Activated CD8-positive, alpha-beta memory T cell treated with anti-CD3 and anti-CD28 coated beads, Interleukin-2, amount 10 ng/mL, durations not matched to agents 7 days and 5 days (primary cell): ENCODE measurements at regions not wholly inside any gene's neighbourhood (a gene's known extent, or its start where the extent isn't known, plus 50 kb on each side); places are given as distances from the start of the nearest gene placed in this dataset.

ENCODE experiments used
- ATAC-seq: fragments of 150-1000 bp; cut with Tn5 transposase; one replicate; pipeline ENCODE4 v1.10.0; 2021; ENCODE audit warnings: moderate library complexity
- CTCF ChIA-PET: fragments of 350-600 bp; sonication (Branson Sonifier 250); formaldehyde crosslinking; loops from one replicate; lab custom pipeline; 2021; ENCODE audit warnings: antibody characterized with exemption; lab: Charles Lee
- DNase-seq: peaks from one replicate; pipeline ENCODE4 v3.0.0-alpha.2; 2020
- H3K27ac Mint-ChIP-seq: one replicate; pipeline ENCODE4 v1.8.0; 2021; ENCODE audit warnings: mild to moderate bottlenecking, mixed read lengths
- H3K27me3 Mint-ChIP-seq: one replicate; pipeline ENCODE4 v1.8.0; 2021; ENCODE audit warnings: mixed read lengths
- H3K36me3 Mint-ChIP-seq: one replicate; pipeline ENCODE4 v1.8.0; 2021; ENCODE audit warnings: mild to moderate bottlenecking, mixed read lengths
- H3K4me1 Mint-ChIP-seq: one replicate; pipeline ENCODE4 v1.8.0; 2021; ENCODE audit warnings: mixed read lengths
- H3K4me3 Mint-ChIP-seq: one replicate; pipeline ENCODE4 v1.8.0; 2021; ENCODE audit warnings: mild to moderate bottlenecking, moderate library complexity, mixed read lengths
- H3K9me3 Mint-ChIP-seq: one replicate; pipeline ENCODE4 v1.8.0; 2022; ENCODE audit warnings: low read depth, mixed read lengths

GRCh38 chr4:98747393-98748091 lies 89.1 kb upstream of the TSPAN5 start:
- no peaks in the 10 kb centered on the region for H3K9me3 Mint-ChIP-seq
- H3K36me3 Mint-ChIP-seq = no peaks in the 10 kb centered on the region
- no peak overlapping the region for H3K4me3 Mint-ChIP-seq
- no peaks in the 10 kb centered on the region for H3K4me1 Mint-ChIP-seq
- DNase-seq = no peak
- CTCF ChIA-PET = interaction anchor here (0.7 kb wide), 1 partner anchor 280 kb away, joined by 3 read pairs; no protein-coding TSS in a partner anchor
- H3K27ac Mint-ChIP-seq = no peak overlapping the region
- H3K27me3 Mint-ChIP-seq = no peaks in the 10 kb centered on the region
- ATAC-seq = no peak

GRCh38 chr4:98746936-98747335 lies 88.5 kb upstream of the TSPAN5 start:
- Mint-ChIP-seq H3K4me1 (no peaks in the 10 kb centered on the region), H3K27me3 (no peaks in the 10 kb centered on the region), H3K36me3 (no peaks in the 10 kb centered on the region), H3K4me3 (no peak overlapping the region), H3K27ac (no peak overlapping the region), H3K9me3 (no peaks in the 10 kb centered on the region)
- no peak for ATAC-seq
- no peak for DNase-seq
- CTCF ChIA-PET = no interaction called here

GRCh38 chr4:98746530-98746929 lies 88.1 kb upstream of the TSPAN5 start:
- Mint-ChIP-seq H3K36me3 (no peaks in the 10 kb centered on the region), H3K27ac (no peak overlapping the region), H3K4me1 (no peaks in the 10 kb centered on the region), H3K9me3 (no peaks in the 10 kb centered on the region), H3K27me3 (no peaks in the 10 kb centered on the region), H3K4me3 (no peak overlapping the region)
- DNase-seq (no peak), ATAC-seq (no peak)
- CTCF ChIA-PET = no interaction called here

GRCh38 chr4:98745366-98745765 lies 87.0 kb upstream of the TSPAN5 start:
- Mint-ChIP-seq H3K9me3 (no peaks in the 10 kb centered on the region), H3K27me3 (no peaks in the 10 kb centered on the region), H3K36me3 (no peaks in the 10 kb centered on the region), H3K4me1 (no peaks in the 10 kb centered on the region), H3K4me3 (no peak overlapping the region), H3K27ac (no peak overlapping the region)
- DNase-seq = no peak
- CTCF ChIA-PET = interaction anchor here (0.9 kb wide), 1 partner anchor 278 kb away, joined by 3 read pairs; no protein-coding TSS in a partner anchor
- ATAC-seq = no peak

GRCh38 chr4:98744372-98745150 lies 86.2 kb upstream of the TSPAN5 start:
- DNase-seq (no peak), ATAC-seq (no peak)
- no peaks in the 10 kb centered on the region for H3K27me3 Mint-ChIP-seq
- CTCF ChIA-PET = no interaction called here
- no peaks in the 10 kb centered on the region for H3K4me1 Mint-ChIP-seq
- no peaks in the 10 kb centered on the region for H3K9me3 Mint-ChIP-seq
- no peak overlapping the region for H3K4me3 Mint-ChIP-seq
- no peaks in the 10 kb centered on the region for H3K36me3 Mint-ChIP-seq
- H3K27ac Mint-ChIP-seq = no peak overlapping the region

- CTCF ChIA-PET = no interaction called here
- no peak for DNase-seq
Observed at GRCh38 chr4:98741952-98742351, 83.5 kb upstream of the TSPAN5 start.

GRCh38 chr4:98739751-98740150 lies 81.3 kb upstream of the TSPAN5 start:
- no peak overlapping the region for H3K27ac Mint-ChIP-seq
- H3K36me3 Mint-ChIP-seq = peaks cover 4% of the 10 kb centered on the region
- DNase-seq (no peak), ATAC-seq (no peak)
- no peaks in the 10 kb centered on the region for H3K27me3 Mint-ChIP-seq
- H3K4me3 Mint-ChIP-seq = no peak overlapping the region
- CTCF ChIA-PET = interaction anchor here (0.9 to 1.3 kb wide), 3 partner anchors 10 to 71 kb away, joined by 3 to 4 read pairs (median 4); no protein-coding TSS in a partner anchor
- H3K4me1 Mint-ChIP-seq = no peaks in the 10 kb centered on the region
- H3K9me3 Mint-ChIP-seq = peaks cover 6% of the 10 kb centered on the region

More at GRCh38 chr4:98741952-98742351, 83.5 kb upstream of the TSPAN5 start:
- no peak overlapping the region for H3K4me3 Mint-ChIP-seq
- H3K4me1 Mint-ChIP-seq = no peaks in the 10 kb centered on the region
- H3K27me3 Mint-ChIP-seq = no peaks in the 10 kb centered on the region
- peaks cover 4% of the 10 kb centered on the region for H3K36me3 Mint-ChIP-seq
- ATAC-seq = no peak
- peaks cover 6% of the 10 kb centered on the region for H3K9me3 Mint-ChIP-seq
- H3K27ac Mint-ChIP-seq = no peak overlapping the region

- H3K27ac Mint-ChIP-seq = no peak overlapping the region
- no peak overlapping the region for H3K4me3 Mint-ChIP-seq
- H3K36me3 Mint-ChIP-seq = peaks cover 4% of the 10 kb centered on the region
- DNase-seq = no peak
- H3K27me3 Mint-ChIP-seq = no peaks in the 10 kb centered on the region
- H3K4me1 Mint-ChIP-seq = peaks cover under 1% of the 10 kb centered on the region
- CTCF ChIA-PET = no interaction called here
- peaks cover 4% of the 10 kb centered on the region for H3K9me3 Mint-ChIP-seq
- no peak for ATAC-seq
Observed at GRCh38 chr4:98733601-98734000, 75.2 kb upstream of the TSPAN5 start.

- Mint-ChIP-seq H3K36me3 (peaks cover 4% of the 10 kb centered on the region), H3K27me3 (no peaks in the 10 kb centered on the region), H3K27ac (no peak overlapping the region), H3K4me1 (peaks cover 5% of the 10 kb centered on the region), H3K4me3 (no peak overlapping the region), H3K9me3 (peaks cover 7% of the 10 kb centered on the region)
- CTCF ChIA-PET = interaction anchor here (0.8 to 1.3 kb wide), 2 partner anchors 11 to 70 kb away, joined by 3 to 4 read pairs; partner anchors contain the start of gene TSPAN5
- DNase-seq (no peak), ATAC-seq (no peak)
Observed at GRCh38 chr4:98728871-98729270, 70.5 kb upstream of the TSPAN5 start.

GRCh38 chr4:98728433-98728832 lies 70.0 kb upstream of the TSPAN5 start:
- CTCF ChIA-PET = no interaction called here
- DNase-seq = no peak
- H3K27ac Mint-ChIP-seq = no peak overlapping the region
- H3K27me3 Mint-ChIP-seq = no peaks in the 10 kb centered on the region
- H3K36me3 Mint-ChIP-seq = peaks cover 4% of the 10 kb centered on the region
- peaks cover 7% of the 10 kb centered on the region for H3K9me3 Mint-ChIP-seq
- H3K4me3 Mint-ChIP-seq = no peak overlapping the region
- H3K4me1 Mint-ChIP-seq = peaks cover 5% of the 10 kb centered on the region
- peak; percentile 30 for ATAC-seq

GRCh38 chr4:98722000-98722399 lies 63.6 kb upstream of the TSPAN5 start:
- H3K4me3 Mint-ChIP-seq = no peak overlapping the region
- CTCF ChIA-PET = no interaction called here
- no peak for ATAC-seq
- H3K4me1 Mint-ChIP-seq = no peaks in the 10 kb centered on the region
- H3K9me3 Mint-ChIP-seq = peaks cover 7% of the 10 kb centered on the region
- no peak for DNase-seq
- H3K36me3 Mint-ChIP-seq = peaks cover 7% of the 10 kb centered on the region
- no peak overlapping the region for H3K27ac Mint-ChIP-seq
- no peaks in the 10 kb centered on the region for H3K27me3 Mint-ChIP-seq

GRCh38 chr4:98720871-98721480 lies 62.6 kb upstream of the TSPAN5 start:
- Mint-ChIP-seq H3K27ac (no peak overlapping the region), H3K27me3 (no peaks in the 10 kb centered on the region), H3K4me3 (no peak overlapping the region), H3K4me1 (no peaks in the 10 kb centered on the region), H3K9me3 (peaks cover 6% of the 10 kb centered on the region), H3K36me3 (peaks cover 7% of the 10 kb centered on the region)
- no peak for ATAC-seq
- no peak for DNase-seq
- CTCF ChIA-PET = no interaction called here

- no peaks in the 10 kb centered on the region for H3K9me3 Mint-ChIP-seq
- no peak for ATAC-seq
- no peak for DNase-seq
- no peaks in the 10 kb centered on the region for H3K4me1 Mint-ChIP-seq
- H3K27me3 Mint-ChIP-seq = no peaks in the 10 kb centered on the region
- no peak overlapping the region for H3K4me3 Mint-ChIP-seq
- H3K27ac Mint-ChIP-seq = no peak overlapping the region
- CTCF ChIA-PET = interaction anchor here (1.8 kb wide), 1 partner anchor 15 kb away, joined by 4 read pairs; no protein-coding TSS in a partner anchor
- H3K36me3 Mint-ChIP-seq = peaks cover 3% of the 10 kb centered on the region
Observed at GRCh38 chr4:98716796-98717195, 58.4 kb upstream of the TSPAN5 start.
